Calu3 (cell line): ENCODE measurements at regions not wholly inside any gene's neighbourhood (a gene's known extent, or its start where the extent isn't known, plus 50 kb on each side); places are given as distances from the start of the nearest gene placed in this dataset.

Source experiments
- BruUV-seq: library from RNA; stranded (reverse); fragments of 400-500 nt; replicated peaks from 2 replicates; lab custom pipeline; 2021; lab: Mats Ljungman, UMichigan
- CTCF ChIA-PET: fragments of 300-600 bp; sonication (Branson Sonifier 250); formaldehyde crosslinking; loops from one replicate; lab custom pipeline; 2022; ENCODE audit warnings: antibody characterized with exemption; lab: Charles Lee
- DNase-seq: peaks from one replicate; pipeline ENCODE4 v3.0.0; 2022
- H3K27ac Mint-ChIP-seq: one replicate; pipeline ENCODE4 v1.8.0; 2022; ENCODE audit warnings: mixed read lengths; ENCODE audit not compliant: unreplicated experiment
- H3K27me3 Mint-ChIP-seq: one replicate; pipeline ENCODE4 v1.8.0; 2022; ENCODE audit warnings: mixed read lengths; ENCODE audit not compliant: unreplicated experiment
- H3K36me3 Mint-ChIP-seq: one replicate; pipeline ENCODE4 v1.8.0; 2022; ENCODE audit warnings: mild to moderate bottlenecking, moderate library complexity, mixed read lengths; ENCODE audit not compliant: insufficient read depth, unreplicated experiment
- H3K4me1 Mint-ChIP-seq: one replicate; pipeline ENCODE4 v1.8.0; 2022; ENCODE audit warnings: mild to moderate bottlenecking, low read depth, mixed read lengths; ENCODE audit not compliant: unreplicated experiment
- H3K4me3 Mint-ChIP-seq: one replicate; pipeline ENCODE4 v1.8.0; 2022; ENCODE audit warnings: mild to moderate bottlenecking, low read depth, moderate library complexity, mixed read lengths; ENCODE audit not compliant: unreplicated experiment
- H3K9me3 Mint-ChIP-seq: one replicate; pipeline ENCODE4 v1.8.0; 2022; ENCODE audit warnings: low read depth, mixed read lengths; ENCODE audit not compliant: unreplicated experiment
- CTCF ChIP-seq: fragments of 200-600 bp; IDR thresholded peaks from one replicate; pipeline ENCODE4 v1.8.0; 2022; ENCODE audit warnings: antibody characterized with exemption; ENCODE audit not compliant: unreplicated experiment
- intact Hi-C: fragments of 100-400 bp; cut with micrococcal nuclease; formaldehyde crosslinking; loops from one replicate; pipeline ENCODE4 v1.10.0; 2022; ENCODE audit not compliant: unreplicated experiment

- Mint-ChIP-seq H3K27ac (no peak overlapping the region), H3K4me1 (peaks cover 18% of the 10 kb centered on the region), H3K4me3 (no peak overlapping the region), H3K36me3 (peaks cover 5% of the 10 kb centered on the region), H3K9me3 (no peaks in the 10 kb centered on the region), H3K27me3 (no peaks in the 10 kb centered on the region)
- no TSS peak for BruUV-seq
- CTCF ChIA-PET = no interaction called here
- no peak for TF ChIP-seq CTCF
- intact Hi-C loops = no loop called here
- DNase-seq = no peak
Measured at GRCh38 chr13:31923134-31923763, 108.3 kb upstream of the FRY start.

GRCh38 chr13:31925079-31925478 is 106.5 kb upstream of the FRY start:
- intact Hi-C loops = loop anchor here (5.0 kb wide), 1 partner anchor 57 kb away; no protein-coding TSS in a partner anchor
- BruUV-seq = no TSS peak

GRCh38 chr13:31927219-31927653 is 104.3 kb upstream of the FRY start:
- BruUV-seq = no TSS peak
- H3K4me3 Mint-ChIP-seq = peak overlapping the region; percentile 54
- peaks cover 9% of the 10 kb centered on the region for H3K4me1 Mint-ChIP-seq
- CTCF ChIA-PET = interaction anchor here (0.5 to 3.1 kb wide), 5 partner anchors 13 to 80 kb away, joined by 3 to 13 read pairs (median 4); no protein-coding TSS in a partner anchor
- DNase-seq = peak; percentile 23
- no peaks in the 10 kb centered on the region for H3K9me3 Mint-ChIP-seq
- H3K27me3 Mint-ChIP-seq = no peaks in the 10 kb centered on the region
- intact Hi-C loops = loop anchor here (5.0 kb wide), 1 partner anchor 55 kb away; no protein-coding TSS in a partner anchor
- H3K36me3 Mint-ChIP-seq = peaks cover 5% of the 10 kb centered on the region
- TF ChIP-seq CTCF = no peak
- peak overlapping the region; percentile 66 for H3K27ac Mint-ChIP-seq

More at GRCh38 chr13:31925079-31925478, 106.5 kb upstream of the FRY start:
- Mint-ChIP-seq H3K27ac (no peak overlapping the region), H3K27me3 (no peaks in the 10 kb centered on the region), H3K36me3 (peaks cover 5% of the 10 kb centered on the region), H3K4me1 (peaks cover 18% of the 10 kb centered on the region), H3K4me3 (no peak overlapping the region), H3K9me3 (no peaks in the 10 kb centered on the region)
- no peak for TF ChIP-seq CTCF
- no peak for DNase-seq
- CTCF ChIA-PET = no interaction called here

GRCh38 chr13:31929031-31929770 is 102.4 kb upstream of the FRY start:
- CTCF ChIA-PET = interaction anchor here (3.1 kb wide), 1 partner anchor 17 kb away, joined by 13 read pairs; no protein-coding TSS in a partner anchor
- Mint-ChIP-seq H3K36me3 (peaks cover 5% of the 10 kb centered on the region), H3K27me3 (no peaks in the 10 kb centered on the region), H3K27ac (no peak overlapping the region), H3K4me1 (peaks cover 9% of the 10 kb centered on the region), H3K9me3 (no peaks in the 10 kb centered on the region), H3K4me3 (no peak overlapping the region)
- intact Hi-C loops = loop anchor here (5.0 kb wide), 1 partner anchor 53 kb away; no protein-coding TSS in a partner anchor
- TF ChIP-seq CTCF = no peak
- no TSS peak for BruUV-seq
- DNase-seq = no peak
